GM18519 (cell line): ENCODE measurements at regions not wholly inside any gene's neighbourhood (a gene's known extent, or its start where the extent isn't known, plus 50 kb on each side); places are given as distances from the start of the nearest gene placed in this dataset.
"Not testable (repeated sequence)": the region's sequence is repeated elsewhere in the genome, so short reads cannot be mapped to it uniquely, and the experiment has no call there.

Experiments
- ATAC-seq: cut with Tn5 transposase; IDR thresholded peaks from one replicate; pipeline ENCODE4 v1.9.1; 2021; ENCODE audit warnings: mild to moderate bottlenecking, moderate library complexity; ENCODE audit not compliant: unreplicated experiment, low FRiP score

GRCh38 chr14:106674509-106675125 lies 1148.2 kb downstream of the TMEM121 start:
- not testable (repeated sequence) for ATAC-seq

GRCh38 chr14:106675716-106676115 lies 1149.3 kb downstream of the TMEM121 start:
- ATAC-seq = not testable (repeated sequence)

DNA sequence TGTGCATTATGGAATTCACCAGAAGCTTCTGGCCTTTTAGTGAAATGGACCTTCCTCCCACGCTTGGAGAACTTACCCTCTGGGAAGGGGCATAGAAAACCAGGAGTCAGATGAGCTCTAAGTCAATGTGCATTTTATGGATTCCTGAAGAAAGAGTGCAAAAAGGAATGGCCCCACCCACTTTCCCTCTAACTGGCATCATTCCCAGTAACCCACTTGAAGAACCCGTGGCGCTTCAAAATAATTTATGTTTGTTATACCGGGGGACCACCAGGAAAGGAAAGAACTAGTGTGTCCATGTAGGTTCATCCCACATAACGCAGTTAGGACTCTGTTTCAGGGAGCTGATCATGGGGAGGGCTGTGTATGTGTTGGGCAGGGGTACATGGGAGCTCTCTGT lies 1153.4 kb downstream of the TMEM121 start:
- no peak for ATAC-seq

GRCh38 chr14:106681161-106681560 lies 1154.8 kb downstream of the TMEM121 start:
- ATAC-seq = no peak

DNA sequence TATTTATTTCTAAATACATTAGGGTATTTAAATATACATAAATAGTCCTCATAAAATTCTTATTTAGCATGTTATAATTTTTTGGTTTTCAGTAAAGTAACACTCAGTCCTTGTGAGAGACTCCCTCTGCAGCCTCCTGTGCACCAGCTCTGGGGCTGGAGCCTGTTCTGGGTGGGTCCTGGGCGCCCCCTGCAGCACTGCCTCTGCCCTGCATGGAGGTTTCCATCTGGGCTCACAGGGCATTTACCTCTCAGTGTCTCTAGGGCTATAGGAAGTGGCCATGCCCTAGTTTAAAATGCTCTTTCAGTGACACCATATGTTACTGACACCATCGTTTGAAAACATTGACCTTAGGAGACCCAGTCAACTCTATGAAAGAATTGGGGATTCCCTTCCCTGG lies 1155.2 kb downstream of the TMEM121 start:
- ATAC-seq = no peak

GRCh38 chr14:106683631-106684030 lies 1157.2 kb downstream of the TMEM121 start:
- ATAC-seq = no peak

DNA sequence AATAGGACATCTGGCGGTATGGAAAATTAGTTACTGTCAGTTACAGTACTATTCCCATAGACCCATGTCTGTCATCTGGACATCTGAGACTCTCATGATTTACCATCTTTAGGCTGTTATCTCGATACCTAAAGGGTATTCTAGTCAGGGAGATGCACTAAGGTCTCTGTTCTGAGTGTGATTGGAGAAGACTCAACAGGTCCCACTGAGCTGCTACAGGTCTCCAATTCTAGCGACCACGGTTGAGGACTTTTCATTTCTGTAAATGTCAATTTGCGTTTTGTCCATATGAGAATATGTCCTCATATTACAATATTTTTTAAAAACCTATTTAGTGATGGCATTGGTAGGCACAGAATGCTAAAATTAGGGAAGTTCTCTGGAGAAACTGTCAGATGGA lies 1160.2 kb downstream of the TMEM121 start:
- no peak for ATAC-seq

- ATAC-seq = no peak
Observed at GRCh38 chr14:106690333-106690891, 1164.0 kb downstream of the TMEM121 start.

GRCh38 chr14:106691601-106692291 lies 1165.4 kb downstream of the TMEM121 start:
- ATAC-seq = peak; percentile 63

DNA sequence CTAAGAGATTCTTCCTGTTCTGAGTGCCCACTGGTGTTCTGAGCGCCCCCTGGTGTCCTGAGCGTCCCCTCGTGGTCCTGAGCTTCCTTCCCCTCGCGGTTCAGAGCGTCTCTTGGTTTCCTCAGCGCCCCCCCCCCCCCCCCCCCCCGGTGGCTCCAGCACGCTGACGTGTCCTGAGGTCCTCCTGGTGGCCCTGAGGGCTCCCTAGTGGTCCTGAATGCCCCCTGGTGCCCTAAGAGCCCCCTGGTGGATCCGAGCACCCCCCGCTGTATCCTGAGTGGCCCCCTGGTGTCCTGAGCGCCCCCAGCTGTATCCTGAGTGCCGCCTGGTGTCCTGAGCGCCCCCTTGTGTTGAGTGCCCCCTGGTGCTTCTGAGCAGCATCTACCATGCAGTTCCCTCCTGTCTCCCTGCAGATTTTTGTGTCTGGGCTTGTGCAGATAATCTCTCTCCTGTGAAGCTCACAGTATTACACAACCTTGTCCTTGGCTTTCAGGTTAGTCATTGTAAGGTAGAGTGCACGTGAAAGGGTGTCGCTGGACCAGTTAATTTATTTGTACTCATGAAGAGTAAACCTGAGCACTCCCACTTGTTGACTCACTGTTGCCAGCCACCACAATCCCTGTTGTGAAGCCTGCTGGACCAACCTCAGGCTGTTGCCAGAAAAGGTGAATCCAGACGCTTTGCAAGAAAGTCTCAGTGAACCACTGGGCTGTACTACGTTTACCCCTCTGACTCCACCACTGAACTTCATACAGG lies 1168.4 kb downstream of the TMEM121 start:
- ATAC-seq = no peak

DNA sequence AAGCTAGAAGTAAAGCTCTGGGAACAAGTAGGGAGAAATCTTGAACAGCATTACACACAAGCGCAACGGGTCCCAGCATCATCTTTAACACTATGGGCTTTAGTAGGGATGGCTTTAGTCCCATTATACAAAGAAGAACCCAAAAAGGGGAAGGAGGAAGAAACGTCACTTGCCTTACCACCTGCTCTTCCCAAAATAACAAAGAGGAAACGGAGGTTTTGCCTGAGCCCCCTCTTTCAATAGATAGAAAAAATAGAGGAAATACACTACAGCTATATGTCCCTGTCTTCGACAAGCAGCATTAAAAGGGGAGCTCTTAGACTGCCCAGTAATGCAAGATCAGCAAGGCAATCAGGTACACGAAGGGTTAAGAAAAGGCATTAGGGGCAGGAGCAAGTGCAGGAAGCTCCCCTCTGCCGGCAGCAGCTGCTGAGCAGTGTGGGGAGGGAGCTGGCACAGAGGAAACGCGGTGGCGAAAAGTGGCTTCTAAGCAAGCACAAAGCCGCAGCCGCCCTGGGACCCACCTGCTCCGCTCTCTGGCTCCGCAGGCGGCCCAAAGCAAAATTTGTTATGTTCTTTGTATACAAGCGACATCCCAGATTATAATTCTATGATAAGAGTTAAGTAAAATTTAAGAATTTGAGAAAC lies 1172.4 kb downstream of the TMEM121 start:
- ATAC-seq = not testable (repeated sequence)

DNA sequence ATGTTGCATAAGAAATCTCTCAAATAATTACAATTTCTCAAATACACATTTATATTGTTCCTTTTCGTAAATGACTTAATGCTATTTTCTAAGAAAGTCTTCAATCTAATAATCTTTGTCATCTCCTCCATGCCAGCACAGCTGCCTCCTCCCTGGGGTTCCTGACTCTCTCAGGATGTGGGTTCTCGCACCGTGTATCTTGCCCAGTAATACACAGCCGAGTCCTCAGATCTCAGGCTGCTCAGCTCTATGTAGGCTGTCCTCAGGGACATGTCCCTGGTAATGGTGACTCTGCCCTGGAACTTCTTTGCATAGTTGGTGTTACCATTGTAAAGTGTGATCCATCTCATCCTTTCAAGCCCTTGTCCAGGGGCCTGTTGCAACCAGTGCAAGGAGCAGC lies 1177.3 kb downstream of the TMEM121 start:
- ATAC-seq = not testable (repeated sequence)

DNA sequence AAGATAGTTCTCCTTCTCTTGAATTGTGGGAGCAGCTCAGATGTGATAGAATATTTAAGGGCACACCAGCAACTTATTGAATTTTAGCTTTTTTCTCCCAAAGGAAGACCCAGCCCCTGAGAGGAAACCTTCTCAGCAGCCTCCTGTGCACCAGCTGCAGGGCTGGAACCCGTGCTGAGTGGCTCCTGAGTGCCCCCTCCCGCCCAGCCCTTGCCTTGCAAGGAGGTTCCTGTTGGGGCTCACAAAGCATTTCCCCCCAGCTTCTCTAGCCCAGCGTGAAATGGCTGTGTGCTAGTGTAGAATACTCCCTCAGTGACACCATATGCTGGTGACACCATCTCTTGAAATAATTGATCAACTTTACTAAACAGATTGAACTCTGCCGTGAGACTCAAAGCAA lies 1180.1 kb downstream of the TMEM121 start:
- ATAC-seq = not testable (repeated sequence)

DNA sequence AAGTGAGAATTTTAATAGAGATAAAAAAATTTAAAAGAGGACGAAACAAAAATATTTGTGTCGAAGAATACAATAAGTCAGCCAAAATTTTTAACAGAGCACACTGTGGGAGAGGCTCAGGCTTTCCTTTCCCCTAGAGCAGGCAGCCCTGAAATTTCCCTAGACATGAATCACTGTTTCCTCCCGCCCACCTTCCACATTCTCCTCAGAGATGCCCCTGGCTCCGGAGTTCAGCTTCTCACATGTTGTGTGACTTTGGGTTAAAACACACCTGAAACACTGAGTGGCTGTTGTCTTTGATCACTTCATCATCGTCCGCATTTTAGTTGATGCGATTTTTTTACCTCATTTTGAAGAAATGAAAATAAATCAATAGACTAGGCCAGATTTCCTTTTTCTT lies 1183.8 kb downstream of the TMEM121 start:
- ATAC-seq = not testable (repeated sequence)

- ATAC-seq = not testable (repeated sequence)
Observed at GRCh38 chr14:106712513-106712912, 1186.1 kb downstream of the TMEM121 start.

GRCh38 chr14:106714446-106715428 lies 1188.4 kb downstream of the TMEM121 start:
- not testable (repeated sequence) for ATAC-seq

DNA sequence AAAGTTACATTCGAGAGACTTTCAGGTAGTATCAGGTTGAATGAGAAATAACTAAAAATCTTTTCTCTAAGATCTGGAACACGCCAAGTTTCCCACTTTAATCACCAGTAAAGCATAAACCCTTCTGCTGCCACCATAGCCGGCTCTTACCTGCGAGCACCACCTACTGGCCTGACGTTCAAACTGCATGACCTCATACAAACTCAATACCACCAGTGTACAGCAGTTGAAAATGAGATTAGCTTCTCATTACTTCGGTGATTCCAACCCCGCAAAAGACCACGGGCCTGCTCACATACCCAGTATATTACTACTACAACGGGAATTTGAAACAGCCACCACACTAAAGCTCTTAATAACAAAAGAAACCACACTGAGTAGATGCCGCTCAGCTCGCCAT lies 1191.2 kb downstream of the TMEM121 start:
- ATAC-seq = not testable (repeated sequence)

DNA sequence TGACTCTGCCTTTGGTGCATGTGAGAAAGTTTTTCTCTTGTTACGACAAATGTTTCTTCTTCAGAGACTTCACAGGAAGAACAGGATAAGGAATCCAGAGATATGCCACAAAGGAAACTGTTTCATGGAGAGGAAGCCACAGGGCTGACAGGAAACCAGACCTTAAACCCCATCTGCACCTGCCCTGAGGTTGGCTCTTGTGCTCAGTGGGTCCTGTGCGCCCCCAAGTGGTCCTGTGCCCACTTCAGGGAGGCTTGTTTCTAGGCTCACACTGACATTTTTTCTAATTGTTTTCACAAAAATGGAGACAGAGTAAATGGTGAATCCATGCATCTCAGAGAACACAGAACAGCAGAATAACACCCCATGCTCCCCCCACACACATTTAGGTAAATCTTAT lies 1193.5 kb downstream of the TMEM121 start:
- not testable (repeated sequence) for ATAC-seq

- not testable (repeated sequence) for ATAC-seq
Observed at GRCh38 chr14:106721926-106722325, 1195.5 kb downstream of the TMEM121 start.
